Body of pancreas (tissue), 4 donors: ENCODE measurements at regions not wholly inside any gene's neighbourhood (a gene's known extent, or its start where the extent isn't known, plus 50 kb on each side); places are given as distances from the start of the nearest gene placed in this dataset.

Source experiments
- ATAC-seq: fragments of 150-250 bp; one replicate; pipeline ENCODE4 v1.9.1; 2016
- DNase-seq, 4 donors: peaks; one replicate each; pipeline ENCODE4 v3.0.0-alpha.2; 2019
- H3K27ac ChIP-seq, 4 donors: fragments of 200-600 bp; sonication (generic); 1 replicate in 3 of 4; 2 replicates in 1 of 4; pipeline versions ENCODE4 v1.5.1 to v1.6.1; 2016 to 2019; ENCODE audit warnings: mild to moderate bottlenecking in 1 of 4, mixed read lengths in 1 of 4, moderate library complexity in 1 of 4
- H3K27me3 ChIP-seq, 2 donors: fragments of 200-600 bp; sonication (generic); one replicate each; pipeline ENCODE4 v1.6.0; 2016; ENCODE audit warnings: mild to moderate bottlenecking in 1 of 2
- H3K36me3 ChIP-seq, 2 donors: fragments of 200-600 bp; sonication (generic); replicated peaks in 1 of 2; 2 replicates each; pipeline ENCODE4 v1.5.1; 2016; ENCODE audit warnings: low read depth in 2 of 2; ENCODE audit not compliant: insufficient read depth in 1 of 2
- H3K4me1 ChIP-seq: fragments of 200-600 bp; sonication (generic); one replicate; pipeline ENCODE4 v1.6.0; 2016
- H3K4me3 ChIP-seq, 2 donors: fragments of 200-600 bp; sonication (generic); 1 replicate in 1 of 2; 2 replicates in 1 of 2; pipeline ENCODE4 v1.5.1; 2016 to 2019
- H3K9me3 ChIP-seq, 3 donors: fragments of 200-600 bp; sonication (generic); 1 replicate in 2 of 3; 2 replicates in 1 of 3; pipeline ENCODE4 v1.5.1; 2016
- CTCF ChIP-seq, 7 experiments: fragments of 450-650 bp in 4 of 7; fragments of 200-600 bp in 3 of 7; sonication (generic) in 3 of 7; IDR thresholded peaks; one replicate each; pipeline ENCODE4 v1.5.1; 2016 to 2019; ENCODE audit warnings: antibody characterized with exemption in 7 of 7
- POLR2A ChIP-seq, 3 donors: fragments of 450-650 bp; IDR thresholded peaks; one replicate each; pipeline ENCODE4 v1.6.1; 2016; ENCODE audit warnings: antibody characterized with exemption in 3 of 3, mild to moderate bottlenecking in 2 of 3
- WGBS, 2 donors: methylation state at CpG; one replicate each; pipeline ENCODE4 v1.1.5; 2017; 5-methylcytosine and 5-hydroxymethylcytosine counted together
- intact Hi-C: fragments of 100-400 bp; cut with DNase I; formaldehyde crosslinking; loops from one replicate; pipeline ENCODE4 v1.15.1; 2023

- Histone ChIP-seq H3K4me1 (no peaks in the 10 kb centered on the region), H3K36me3 (no peaks in the 10 kb centered on the region), H3K4me3 (no peak overlapping the region), H3K27ac (no peak overlapping the region), H3K9me3 (no peaks in the 10 kb centered on the region), H3K27me3 (no peaks in the 10 kb centered on the region)
- DNase-seq (no peak), ATAC-seq (no peak)
- intact Hi-C loops: no loop called here
- WGBS, 2 donors: 71 to 83% methylated on average over 4 of the region's 4 CpGs
- TF ChIP-seq CTCF (IDR thresholded peaks at IDR 0.05): no peak
- no peak for TF ChIP-seq POLR2A (IDR thresholded peaks at IDR 0.05)
These were observed 103.7 kb downstream of the TTC6 start for GRCh38 chr14:37698840-37699777.

GRCh38 chr14:37707716-37708115, 112.3 kb downstream of the TTC6 start:
- ATAC-seq: no peak
- Histone ChIP-seq H3K4me1 (no peaks in the 10 kb centered on the region), H3K27me3 (no peaks in the 10 kb centered on the region), H3K9me3 (no peaks in the 10 kb centered on the region), H3K27ac (no peak overlapping the region), H3K36me3 (no peaks in the 10 kb centered on the region), H3K4me3 (no peak overlapping the region)
- intact Hi-C loops: no loop called here
- no peak for DNase-seq
- 56 to 59% methylated on average over 2 of the region's 2 CpGs for WGBS, 2 donors
- no peak for TF ChIP-seq CTCF (IDR thresholded peaks at IDR 0.05)
- TF ChIP-seq POLR2A (IDR thresholded peaks at IDR 0.05): no peak

GRCh38 chr14:37708481-37708880, 113.1 kb downstream of the TTC6 start:
- Histone ChIP-seq H3K27ac (no peak overlapping the region), H3K4me3 (no peak overlapping the region), H3K4me1 (no peaks in the 10 kb centered on the region), H3K36me3 (no peaks in the 10 kb centered on the region), H3K27me3 (no peaks in the 10 kb centered on the region), H3K9me3 (no peaks in the 10 kb centered on the region)
- 69 to 73% methylated on average over 2 of the region's 2 CpGs for WGBS, 2 donors
- intact Hi-C loops: no loop called here
- no peak for DNase-seq
- TF ChIP-seq POLR2A (IDR thresholded peaks at IDR 0.05): no peak
- TF ChIP-seq CTCF (IDR thresholded peaks at IDR 0.05): no peak
- no peak for ATAC-seq

GRCh38 chr14:37709419-37710195, 114.2 kb downstream of the TTC6 start:
- ATAC-seq (no peak), DNase-seq (no peak)
- 54 to 60% methylated on average over 3 of the region's 3 CpGs for WGBS, 2 donors
- H3K27ac ChIP-seq: no peak overlapping the region
- no peaks in the 10 kb centered on the region for H3K36me3 ChIP-seq
- H3K4me3 ChIP-seq: no peak overlapping the region
- no peaks in the 10 kb centered on the region for H3K9me3 ChIP-seq
- peak in 6 of 7 experiments; percentile 19 to 43 (median 36) for TF ChIP-seq CTCF (IDR thresholded peaks at IDR 0.05)
- TF ChIP-seq POLR2A (IDR thresholded peaks at IDR 0.05): no peak
- H3K4me1 ChIP-seq: no peaks in the 10 kb centered on the region
- no peaks in the 10 kb centered on the region for H3K27me3 ChIP-seq
- intact Hi-C loops: loop anchor here (10.0 kb wide), 1 partner anchor 165 kb away; no protein-coding TSS in a partner anchor
